DND-41 (cell line): ENCODE measurements at regions not wholly inside any gene's neighbourhood (a gene's known extent, or its start where the extent isn't known, plus 50 kb on each side); places are given as distances from the start of the nearest gene placed in this dataset.

Experiments
- ATAC-seq: fragments of 200-7000 bp; cut with Tn5 transposase; 3 replicates; pipeline ENCODE4 v1.9.1; 2021; ENCODE audit warnings: low read depth; ENCODE audit not compliant: insufficient read depth
- DNase-seq: peaks from one replicate; pipeline ENCODE4 v3.0.0-alpha.2; 2020
- H2AFZ ChIP-seq: 2 replicates; pipeline ENCODE4 v1.6.0; 2012; ENCODE audit warnings: low read depth, low read length
- H3K27ac ChIP-seq: 2 replicates; pipeline ENCODE4 v1.5.1; 2012; ENCODE audit warnings: low read length, inconsistent platforms
- H3K27me3 ChIP-seq: fragments of 200-600 bp; sonication (generic); 2 replicates; pipeline ENCODE4 v1.6.0; 2012; ENCODE audit warnings: low read length, mild to moderate bottlenecking, inconsistent platforms; ENCODE audit not compliant: insufficient read depth, poor library complexity
- H3K36me3 ChIP-seq: 2 replicates; pipeline ENCODE4 v1.5.1; 2012; ENCODE audit warnings: low read length, inconsistent platforms; ENCODE audit not compliant: insufficient read depth
- H3K4me1 ChIP-seq: 2 replicates; pipeline ENCODE4 v1.5.1; 2012; ENCODE audit warnings: mild to moderate bottlenecking, low read length; ENCODE audit not compliant: insufficient read depth
- H3K4me2 ChIP-seq: 2 replicates; pipeline ENCODE4 v1.6.0; 2012; ENCODE audit warnings: mild to moderate bottlenecking, moderate library complexity, low read length, inconsistent platforms; ENCODE audit not compliant: insufficient read depth
- H3K4me3 ChIP-seq, 2 experiments: fragments of 200-600 bp in 1 of 2; shearing (Covaris generic) in 1 of 2; 2 replicates each; pipeline ENCODE4 v1.5.1; 2012 to 2016; ENCODE audit warnings: inconsistent platforms in 2 of 2, low read length in 2 of 2, mild to moderate bottlenecking in 2 of 2, low read depth in 1 of 2, moderate library complexity in 1 of 2
- H3K79me2 ChIP-seq: 2 replicates; pipeline ENCODE4 v1.6.0; 2012; ENCODE audit warnings: low read length, inconsistent platforms; ENCODE audit not compliant: insufficient read depth
- H3K9ac ChIP-seq: 2 replicates; pipeline ENCODE4 v1.6.0; 2012; ENCODE audit warnings: low read depth, mild to moderate bottlenecking, inconsistent platforms, low read length, moderate library complexity
- H3K9me3 ChIP-seq: 2 replicates; pipeline ENCODE4 v1.5.1; 2012; ENCODE audit warnings: low read length, moderate library complexity, mild to moderate bottlenecking, inconsistent platforms; ENCODE audit not compliant: insufficient read depth, severe bottlenecking
- H4K20me1 ChIP-seq: 2 replicates; pipeline ENCODE4 v1.6.0; 2012; ENCODE audit warnings: low read length; ENCODE audit not compliant: insufficient read depth
- CTCF ChIP-seq: IDR thresholded peaks from 2 replicates; pipeline ENCODE4 v1.5.1; 2012; ENCODE audit warnings: borderline replicate concordance, low read length, moderate library complexity, mild to moderate bottlenecking; ENCODE audit not compliant: poor library complexity, severe bottlenecking; ENCODE audit errors: extremely low read depth
- EZH2 ChIP-seq: IDR thresholded peaks from 3 replicates; pipeline ENCODE4 v1.6.1; 2012; ENCODE audit warnings: borderline replicate concordance, low read depth, mild to moderate bottlenecking, moderate library complexity, low read length, inconsistent platforms; ENCODE audit not compliant: severe bottlenecking

GRCh38 chr4:106450249-106450648 is 81.7 kb upstream of the GIMD1 start:
- no peaks in the 10 kb centered on the region for H3K79me2 ChIP-seq
- TF ChIP-seq CTCF (no peak), EZH2 (no peak)
- H3K36me3 ChIP-seq: no peaks in the 10 kb centered on the region
- H3K27me3 ChIP-seq: no peaks in the 10 kb centered on the region
- no peaks in the 10 kb centered on the region for H3K4me1 ChIP-seq
- H3K9me3 ChIP-seq: peaks cover 2% of the 10 kb centered on the region
- no peak overlapping the region for H3K27ac ChIP-seq
- no peak for ATAC-seq
- no peaks in the 10 kb centered on the region for H4K20me1 ChIP-seq
- no peak overlapping the region for H3K4me3 ChIP-seq
- no peak overlapping the region for H3K4me2 ChIP-seq
- no peak for DNase-seq
- H3K9ac ChIP-seq: no peak overlapping the region
- H2AFZ ChIP-seq: no peak overlapping the region

GRCh38 chr4:106444557-106444956 is 76.0 kb upstream of the GIMD1 start:
- Histone ChIP-seq H3K36me3 (no peaks in the 10 kb centered on the region), H3K9me3 (peaks cover 2% of the 10 kb centered on the region), H3K9ac (no peak overlapping the region), H3K27me3 (no peaks in the 10 kb centered on the region), H3K4me2 (no peak overlapping the region), H4K20me1 (no peaks in the 10 kb centered on the region), H3K79me2 (no peaks in the 10 kb centered on the region), H3K4me1 (no peaks in the 10 kb centered on the region), H2AFZ (no peak overlapping the region), H3K27ac (no peak overlapping the region), H3K4me3 (no peak overlapping the region)
- TF ChIP-seq CTCF (no peak), EZH2 (no peak)
- no peak for ATAC-seq
- no peak for DNase-seq

- Histone ChIP-seq H3K4me2 (no peak overlapping the region), H3K27ac (no peak overlapping the region), H3K36me3 (no peaks in the 10 kb centered on the region), H3K27me3 (no peaks in the 10 kb centered on the region), H3K9me3 (no peaks in the 10 kb centered on the region), H3K79me2 (no peaks in the 10 kb centered on the region), H3K4me3 (no peak overlapping the region), H3K4me1 (no peaks in the 10 kb centered on the region), H2AFZ (no peak overlapping the region), H3K9ac (no peak overlapping the region), H4K20me1 (no peaks in the 10 kb centered on the region)
- ATAC-seq (no peak), DNase-seq (no peak)
- no peak for TF ChIP-seq EZH2
Observed at GRCh38 chr4:106430797-106431196, 62.2 kb upstream of the GIMD1 start.

GRCh38 chr4:106429885-106430284 is 61.3 kb upstream of the GIMD1 start:
- DNase-seq (no peak), ATAC-seq (no peak)
- Histone ChIP-seq H3K9ac (no peak overlapping the region), H2AFZ (no peak overlapping the region), H3K79me2 (no peaks in the 10 kb centered on the region), H3K9me3 (no peaks in the 10 kb centered on the region), H3K4me2 (no peak overlapping the region), H3K4me3 (no peak overlapping the region), H3K27me3 (no peaks in the 10 kb centered on the region), H3K36me3 (no peaks in the 10 kb centered on the region), H3K27ac (no peak overlapping the region), H3K4me1 (no peaks in the 10 kb centered on the region), H4K20me1 (no peaks in the 10 kb centered on the region)
- TF ChIP-seq CTCF: no peak
- TF ChIP-seq EZH2: no peak
